Astrocyte (in vitro differentiated cells and primary cell): ENCODE measurements at regions not wholly inside any gene's neighbourhood (a gene's known extent, or its start where the extent isn't known, plus 50 kb on each side); places are given as distances from the start of the nearest gene placed in this dataset.
"Not testable (repeated sequence)": the region's sequence is repeated elsewhere in the genome, so short reads cannot be mapped to it uniquely, and the experiment has no call there.

Experiments
- DNase-seq: peaks from one replicate; pipeline ENCODE4 v3.0.0-alpha.2; 2010; ENCODE audit warnings: low read depth
- FAIRE-seq: peaks from 2 replicates; lab custom pipeline; 2011; peaks lifted over from hg19 to GRCh38; lab: Jason Lieb, UNC
- H2AFZ ChIP-seq: 2 replicates; pipeline ENCODE4 v1.6.0; 2012; ENCODE audit warnings: low read depth, low read length, inconsistent platforms
- H3K27ac ChIP-seq: 2 replicates; pipeline ENCODE4 v1.5.1; 2011; ENCODE audit warnings: low read depth, low read length, inconsistent platforms
- H3K27me3 ChIP-seq: 2 replicates; pipeline ENCODE4 v1.6.0; 2011; ENCODE audit warnings: low read length, inconsistent platforms; ENCODE audit not compliant: insufficient read depth
- H3K36me3 ChIP-seq: 2 replicates; pipeline ENCODE4 v1.5.1; 2011; ENCODE audit warnings: low read length, inconsistent platforms; ENCODE audit not compliant: insufficient read depth
- H3K4me1 ChIP-seq: 2 replicates; pipeline ENCODE4 v1.5.1; 2011; ENCODE audit warnings: low read length, inconsistent platforms; ENCODE audit not compliant: insufficient read depth
- H3K4me2 ChIP-seq: 2 replicates; pipeline ENCODE4 v1.6.0; 2012; ENCODE audit warnings: low read length, inconsistent platforms
- H3K4me3 ChIP-seq: 2 replicates; pipeline ENCODE4 v1.5.1; 2011; ENCODE audit warnings: low read depth, mild to moderate bottlenecking, low read length, inconsistent platforms; ENCODE audit not compliant: insufficient read depth
- H3K79me2 ChIP-seq: 2 replicates; pipeline ENCODE4 v1.6.0; 2012; ENCODE audit warnings: mild to moderate bottlenecking, low read length, inconsistent platforms; ENCODE audit not compliant: insufficient read depth
- H3K9ac ChIP-seq: 2 replicates; pipeline ENCODE4 v1.6.0; 2012; ENCODE audit warnings: mild to moderate bottlenecking, low read length, inconsistent platforms
- H3K9me3 ChIP-seq: 2 replicates; pipeline ENCODE4 v1.5.1; 2012; ENCODE audit warnings: low read depth, mild to moderate bottlenecking, low read length, inconsistent platforms; ENCODE audit not compliant: insufficient read depth
- H4K20me1 ChIP-seq: 2 replicates; pipeline ENCODE4 v1.6.0; 2012; ENCODE audit warnings: low read length, inconsistent platforms; ENCODE audit not compliant: insufficient read depth
- H3K27ac Mint-ChIP-seq: one replicate; pipeline ENCODE4 v1.8.0; 2021; ENCODE audit warnings: mild to moderate bottlenecking, mixed read lengths; ENCODE audit not compliant: unreplicated experiment
- H3K27me3 Mint-ChIP-seq: one replicate; pipeline ENCODE4 v1.8.0; 2021; ENCODE audit warnings: low read depth, mixed read lengths; ENCODE audit not compliant: unreplicated experiment
- H3K36me3 Mint-ChIP-seq: one replicate; pipeline ENCODE4 v1.8.0; 2021; ENCODE audit warnings: low read depth, mixed read lengths; ENCODE audit not compliant: unreplicated experiment
- H3K4me1 Mint-ChIP-seq: one replicate; pipeline ENCODE4 v1.8.0; 2021; ENCODE audit warnings: low read depth, mixed read lengths; ENCODE audit not compliant: unreplicated experiment
- H3K4me3 Mint-ChIP-seq: one replicate; pipeline ENCODE4 v1.8.0; 2021; ENCODE audit warnings: mild to moderate bottlenecking, moderate library complexity, mixed read lengths; ENCODE audit not compliant: unreplicated experiment
- H3K9me3 Mint-ChIP-seq: one replicate; pipeline ENCODE4 v1.8.0; 2021; ENCODE audit warnings: mild to moderate bottlenecking, mixed read lengths; ENCODE audit not compliant: unreplicated experiment

GRCh38 chr21:9036966-9037587, 1484.3 kb upstream of the TPTE start:
- not testable (repeated sequence) for H3K9me3 ChIP-seq, FAIRE-seq, H3K27ac Mint-ChIP-seq, H3K4me3 Mint-ChIP-seq, H3K36me3 ChIP-seq, H2AFZ ChIP-seq, H3K4me2 ChIP-seq, DNase-seq, H3K9ac ChIP-seq, H3K4me3 ChIP-seq, H3K9me3 Mint-ChIP-seq, H3K4me1 ChIP-seq, H3K27me3 ChIP-seq, H3K79me2 ChIP-seq, H4K20me1 ChIP-seq, H3K27me3 Mint-ChIP-seq, H3K36me3 Mint-ChIP-seq, H3K4me1 Mint-ChIP-seq, H3K27ac ChIP-seq

GRCh38 chr21:9037588-9038544, 1483.5 kb upstream of the TPTE start:
- not testable (repeated sequence) for FAIRE-seq, DNase-seq, H3K4me3 Mint-ChIP-seq, H3K9ac ChIP-seq, H3K4me2 ChIP-seq, H3K9me3 Mint-ChIP-seq, H3K27ac Mint-ChIP-seq, H4K20me1 ChIP-seq, H2AFZ ChIP-seq, H3K4me3 ChIP-seq, H3K4me1 Mint-ChIP-seq, H3K9me3 ChIP-seq, H3K27ac ChIP-seq, H3K36me3 ChIP-seq, H3K36me3 Mint-ChIP-seq, H3K27me3 ChIP-seq, H3K4me1 ChIP-seq, H3K79me2 ChIP-seq, H3K27me3 Mint-ChIP-seq

GRCh38 chr21:9039520-9040365, 1481.6 kb upstream of the TPTE start:
- not testable (repeated sequence) for H3K4me3 ChIP-seq, H3K9me3 Mint-ChIP-seq, H4K20me1 ChIP-seq, H3K79me2 ChIP-seq, H3K36me3 Mint-ChIP-seq, H3K27ac Mint-ChIP-seq, H3K4me2 ChIP-seq, H2AFZ ChIP-seq, H3K27me3 Mint-ChIP-seq, H3K9me3 ChIP-seq, DNase-seq, H3K36me3 ChIP-seq, H3K27me3 ChIP-seq, FAIRE-seq, H3K4me1 Mint-ChIP-seq, H3K4me1 ChIP-seq, H3K9ac ChIP-seq, H3K27ac ChIP-seq, H3K4me3 Mint-ChIP-seq

- H3K4me3 Mint-ChIP-seq, DNase-seq, H3K79me2 ChIP-seq, H3K27me3 Mint-ChIP-seq, H3K27me3 ChIP-seq, H3K36me3 Mint-ChIP-seq, FAIRE-seq, H3K4me1 Mint-ChIP-seq, H4K20me1 ChIP-seq, H3K9me3 Mint-ChIP-seq, H3K4me1 ChIP-seq, H3K27ac ChIP-seq, H3K36me3 ChIP-seq, H3K9me3 ChIP-seq, H3K4me2 ChIP-seq, H2AFZ ChIP-seq, H3K9ac ChIP-seq, H3K27ac Mint-ChIP-seq, H3K4me3 ChIP-seq: not testable (repeated sequence)
Observed at GRCh38 chr21:9040406-9040805, 1481.0 kb upstream of the TPTE start.

GRCh38 chr21:9041175-9041948, 1480.0 kb upstream of the TPTE start:
- not testable (repeated sequence) for H3K36me3 ChIP-seq, H3K4me1 Mint-ChIP-seq, H3K36me3 Mint-ChIP-seq

More at GRCh38 chr21:9041175-9041948, 1480.0 kb upstream of the TPTE start:
- not testable (repeated sequence) for H3K27ac Mint-ChIP-seq, DNase-seq, H3K27ac ChIP-seq, H3K79me2 ChIP-seq, H3K9ac ChIP-seq, H4K20me1 ChIP-seq, H3K27me3 ChIP-seq, H3K4me3 Mint-ChIP-seq, H3K4me3 ChIP-seq, FAIRE-seq, H3K4me1 ChIP-seq, H3K27me3 Mint-ChIP-seq, H3K9me3 ChIP-seq, H3K4me2 ChIP-seq, H2AFZ ChIP-seq, H3K9me3 Mint-ChIP-seq
